ENCODE measurements at regions not wholly inside any gene's neighbourhood (a gene's known extent, or its start where the extent isn't known, plus 50 kb on each side); places are given as distances from the start of the nearest gene placed in this dataset.

- no peaks in the 10 kb centered on the region for H3K27me3 ChIP-seq (ENCODE audit: insufficient read depth, low read length)
- H3K23ac ChIP-seq (ENCODE audit: insufficient read length, low read depth, low read length), result no peak overlapping the region
Observed at GRCh38 chr1:233503366-233503954, 110.4 kb upstream of the KCNK1 start.

More at GRCh38 chr1:233503366-233503954, 110.4 kb upstream of the KCNK1 start:
- H3K79me1 ChIP-seq (ENCODE audit: insufficient read depth, low read depth, low read length, poor library complexity, severe bottlenecking), result no peaks in the 10 kb centered on the region
- no peaks in the 10 kb centered on the region for H4K20me1 ChIP-seq (ENCODE audit: control insufficient read depth, insufficient read depth, insufficient read length)
- H3K56ac ChIP-seq (ENCODE audit: insufficient read length, low read depth, low read length), result no peak overlapping the region
- no peak overlapping the region for H4K91ac ChIP-seq (ENCODE audit: insufficient read length, low read depth, low read length)
- no peaks in the 10 kb centered on the region for H3K27me3 Mint-ChIP-seq (ENCODE audit: low read depth)
- no peak overlapping the region for H3K27ac ChIP-seq (ENCODE audit: insufficient read length, low read depth, low read length)
- H3K9me3 ChIP-seq (ENCODE audit: control insufficient read depth, low read depth, low read length), result no peaks in the 10 kb centered on the region
- no peak overlapping the region for H2BK120ac ChIP-seq (ENCODE audit: low read depth, low read length, poor library complexity, severe bottlenecking)
- no peak overlapping the region for H3K4me2 ChIP-seq (ENCODE audit: insufficient read depth, insufficient read length, low read length)
- no peaks in the 10 kb centered on the region for H3K23me2 ChIP-seq (ENCODE audit: insufficient read length, low read depth, low read length, poor library complexity, severe bottlenecking)
- H3K79me2 ChIP-seq (ENCODE audit: insufficient read depth, low read length), result no peaks in the 10 kb centered on the region
- no peak overlapping the region for H3K4ac ChIP-seq (ENCODE audit: low read depth, low read length)
- no peak for DNase-seq
- no peak overlapping the region for H3K4me3 Mint-ChIP-seq
- H3K9me3 Mint-ChIP-seq, result peaks cover 3 to 4% of the 10 kb centered on the region in 2 experiments; a peak in 3 of 5 replicates
- TF ChIP-seq, protein P1, sequence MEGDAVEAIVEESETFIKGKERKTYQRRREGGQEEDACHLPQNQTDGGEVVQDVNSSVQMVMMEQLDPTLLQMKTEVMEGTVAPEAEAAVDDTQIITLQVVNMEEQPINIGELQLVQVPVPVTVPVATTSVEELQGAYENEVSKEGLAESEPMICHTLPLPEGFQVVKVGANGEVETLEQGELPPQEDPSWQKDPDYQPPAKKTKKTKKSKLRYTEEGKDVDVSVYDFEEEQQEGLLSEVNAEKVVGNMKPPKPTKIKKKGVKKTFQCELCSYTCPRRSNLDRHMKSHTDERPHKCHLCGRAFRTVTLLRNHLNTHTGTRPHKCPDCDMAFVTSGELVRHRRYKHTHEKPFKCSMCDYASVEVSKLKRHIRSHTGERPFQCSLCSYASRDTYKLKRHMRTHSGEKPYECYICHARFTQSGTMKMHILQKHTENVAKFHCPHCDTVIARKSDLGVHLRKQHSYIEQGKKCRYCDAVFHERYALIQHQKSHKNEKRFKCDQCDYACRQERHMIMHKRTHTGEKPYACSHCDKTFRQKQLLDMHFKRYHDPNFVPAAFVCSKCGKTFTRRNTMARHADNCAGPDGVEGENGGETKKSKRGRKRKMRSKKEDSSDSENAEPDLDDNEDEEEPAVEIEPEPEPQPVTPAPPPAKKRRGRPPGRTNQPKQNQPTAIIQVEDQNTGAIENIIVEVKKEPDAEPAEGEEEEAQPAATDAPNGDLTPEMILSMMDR (conservative IDR thresholded peaks at IDR 0.05), result no peak
- H4K5ac ChIP-seq (ENCODE audit: insufficient read length, low read depth, low read length), result no peak overlapping the region
- no peak overlapping the region for H2BK15ac ChIP-seq (ENCODE audit: low read depth, low read length)
- H3K18ac ChIP-seq (ENCODE audit: insufficient read length, low read depth, low read length), result no peak overlapping the region
- no peak overlapping the region for H3K9ac ChIP-seq (ENCODE audit: extremely low read depth, insufficient read length, low read length)
- H3K36me3 Mint-ChIP-seq (ENCODE audit: insufficient read depth in 1 of 3, low read depth in 3 of 3), result peaks cover 0 to 8% (median 4%) of the 10 kb centered on the region in 3 experiments; a peak in 2 of 7 replicates
- H3K4me1 ChIP-seq (ENCODE audit: insufficient read depth, low read length), result no peaks in the 10 kb centered on the region
- H3K4me1 Mint-ChIP-seq, result peaks cover 12 to 14% of the 10 kb centered on the region in 2 experiments; a peak in 3 of 4 replicates
- no peak overlapping the region for H2AFZ ChIP-seq (ENCODE audit: low read length)
- no peak overlapping the region for H2BK12ac ChIP-seq (ENCODE audit: insufficient read length, low read depth, low read length)
- no peak overlapping the region for H3K14ac ChIP-seq (ENCODE audit: insufficient read depth, low read length)
- no peak overlapping the region for H2BK5ac ChIP-seq (ENCODE audit: insufficient read length, low read length)
- no peak overlapping the region for H3K27ac Mint-ChIP-seq
- no peak overlapping the region for H2BK20ac ChIP-seq (ENCODE audit: low read depth, low read length, poor library complexity, severe bottlenecking)
- no CpG with 5 or more reads among the region's 5 CpGs for WGBS (ENCODE audit: extremely low coverage, insufficient read length, low lambda C conversion rate)
- H4K8ac ChIP-seq (replicated peaks; ENCODE audit: insufficient read length, low read depth, low read length), result no peak overlapping the region
- no peak overlapping the region for H3T11ph ChIP-seq (ENCODE audit: low read length)
- no peak overlapping the region for H2AK5ac ChIP-seq (ENCODE audit: insufficient read length, low read length)

Measured in H9 (cell line).